Body of pancreas (tissue), 4 donors: ENCODE measurements at regions not wholly inside any gene's neighbourhood (a gene's known extent, or its start where the extent isn't known, plus 50 kb on each side); places are given as distances from the start of the nearest gene placed in this dataset.

Experiments used
- ATAC-seq: fragments of 150-250 bp; one replicate; pipeline ENCODE4 v1.9.1; 2016
- DNase-seq, 4 donors: peaks; one replicate each; pipeline ENCODE4 v3.0.0-alpha.2; 2019
- H3K27ac ChIP-seq, 4 donors: fragments of 200-600 bp; sonication (generic); 1 replicate in 3 of 4; 2 replicates in 1 of 4; pipeline versions ENCODE4 v1.5.1 to v1.6.1; 2016 to 2019; ENCODE audit warnings: mild to moderate bottlenecking in 1 of 4, mixed read lengths in 1 of 4, moderate library complexity in 1 of 4
- H3K27me3 ChIP-seq, 2 donors: fragments of 200-600 bp; sonication (generic); one replicate each; pipeline ENCODE4 v1.6.0; 2016; ENCODE audit warnings: mild to moderate bottlenecking in 1 of 2
- H3K36me3 ChIP-seq, 2 donors: fragments of 200-600 bp; sonication (generic); replicated peaks in 1 of 2; 2 replicates each; pipeline ENCODE4 v1.5.1; 2016; ENCODE audit warnings: low read depth in 2 of 2; ENCODE audit not compliant: insufficient read depth in 1 of 2
- H3K4me1 ChIP-seq: fragments of 200-600 bp; sonication (generic); one replicate; pipeline ENCODE4 v1.6.0; 2016
- H3K4me3 ChIP-seq, 2 donors: fragments of 200-600 bp; sonication (generic); 1 replicate in 1 of 2; 2 replicates in 1 of 2; pipeline ENCODE4 v1.5.1; 2016 to 2019
- H3K9me3 ChIP-seq, 3 donors: fragments of 200-600 bp; sonication (generic); 1 replicate in 2 of 3; 2 replicates in 1 of 3; pipeline ENCODE4 v1.5.1; 2016
- CTCF ChIP-seq, 7 experiments: fragments of 450-650 bp in 4 of 7; fragments of 200-600 bp in 3 of 7; sonication (generic) in 3 of 7; IDR thresholded peaks; one replicate each; pipeline ENCODE4 v1.5.1; 2016 to 2019; ENCODE audit warnings: antibody characterized with exemption in 7 of 7
- POLR2A ChIP-seq, 3 donors: fragments of 450-650 bp; IDR thresholded peaks; one replicate each; pipeline ENCODE4 v1.6.1; 2016; ENCODE audit warnings: antibody characterized with exemption in 3 of 3, mild to moderate bottlenecking in 2 of 3
- WGBS, 2 donors: methylation state at CpG; one replicate each; pipeline ENCODE4 v1.1.5; 2017; 5-methylcytosine and 5-hydroxymethylcytosine counted together
- intact Hi-C: fragments of 100-400 bp; cut with DNase I; formaldehyde crosslinking; loops from one replicate; pipeline ENCODE4 v1.15.1; 2023

GRCh38 chr10:105743343-105744056, 1102.4 kb downstream of the SORCS3 start:
- ATAC-seq = peak; percentile 60
- TF ChIP-seq CTCF (IDR thresholded peaks at IDR 0.05) = no peak
- no peak for TF ChIP-seq POLR2A (IDR thresholded peaks at IDR 0.05)
- Histone ChIP-seq H3K4me3 (no peak overlapping the region), H3K9me3 (no peaks in the 10 kb centered on the region), H3K36me3 (no peaks in the 10 kb centered on the region), H3K27ac (peak overlapping the region in 3 of 4 donors; percentile 32 to 63 (median 34)), H3K27me3 (no peaks in the 10 kb centered on the region), H3K4me1 (peaks cover 17% of the 10 kb centered on the region)
- DNase-seq = peak; percentile 28 to 58 (median 42)
- intact Hi-C loops = no loop called here
- 46% methylated on average over 4 of the region's 4 CpGs for WGBS, 2 donors

- Histone ChIP-seq H3K36me3 (no peaks in the 10 kb centered on the region), H3K4me3 (no peak overlapping the region), H3K27me3 (no peaks in the 10 kb centered on the region), H3K4me1 (peaks cover 17% of the 10 kb centered on the region), H3K27ac (peak overlapping the region in 3 of 4 donors; percentile 32 to 63 (median 34)), H3K9me3 (no peaks in the 10 kb centered on the region)
- peak; percentile 43 for ATAC-seq
- TF ChIP-seq CTCF (IDR thresholded peaks at IDR 0.05) (no peak), POLR2A (IDR thresholded peaks at IDR 0.05) (no peak)
- WGBS, 2 donors = 84 to 96% methylated on average over 1 of the region's 1 CpG
- DNase-seq = no peak
- intact Hi-C loops = no loop called here
Observed at GRCh38 chr10:105742923-105743322, 1101.8 kb downstream of the SORCS3 start.

GRCh38 chr10:105742184-105742583, 1101.1 kb downstream of the SORCS3 start:
- intact Hi-C loops = no loop called here

GRCh38 chr10:105734479-105734878, 1093.4 kb downstream of the SORCS3 start:
- Histone ChIP-seq H3K9me3 (no peaks in the 10 kb centered on the region), H3K27ac (peak overlapping the region in 3 of 4 donors; percentile 44 to 76 (median 58)), H3K27me3 (no peaks in the 10 kb centered on the region), H3K36me3 (no peaks in the 10 kb centered on the region), H3K4me3 (no peak overlapping the region), H3K4me1 (peaks cover 32% of the 10 kb centered on the region)
- TF ChIP-seq CTCF (IDR thresholded peaks at IDR 0.05) (no peak), POLR2A (IDR thresholded peaks at IDR 0.05) (no peak)
- ATAC-seq (peak; percentile 37), DNase-seq (no peak)
- 39 to 46% methylated on average over 2 of the region's 2 CpGs for WGBS, 2 donors
- intact Hi-C loops = no loop called here

More at GRCh38 chr10:105742184-105742583, 1101.1 kb downstream of the SORCS3 start:
- no peaks in the 10 kb centered on the region for H3K36me3 ChIP-seq
- no peak for TF ChIP-seq POLR2A (IDR thresholded peaks at IDR 0.05)
- TF ChIP-seq CTCF (IDR thresholded peaks at IDR 0.05) = no peak
- H3K27ac ChIP-seq = peak overlapping the region; percentile 32 to 63 (median 33)
- H3K27me3 ChIP-seq = no peaks in the 10 kb centered on the region
- H3K4me3 ChIP-seq = no peak overlapping the region
- ATAC-seq (peak; percentile 89), DNase-seq (peak; percentile 59 to 76 (median 70))
- WGBS, 2 donors = 22 to 47% methylated on average over 1 of the region's 1 CpG
- no peaks in the 10 kb centered on the region for H3K9me3 ChIP-seq
- peaks cover 17% of the 10 kb centered on the region for H3K4me1 ChIP-seq

GRCh38 chr10:105733924-105734323, 1092.8 kb downstream of the SORCS3 start:
- TF ChIP-seq POLR2A (IDR thresholded peaks at IDR 0.05) (no peak), CTCF (IDR thresholded peaks at IDR 0.05) (peak in 1 of 7 experiments; percentile 15)
- ATAC-seq (peak; percentile 98), DNase-seq (peak; percentile 23 to 59 (median 50))
- Histone ChIP-seq H3K27me3 (no peaks in the 10 kb centered on the region), H3K27ac (peak overlapping the region in 3 of 4 donors; percentile 44 to 76 (median 58)), H3K9me3 (no peaks in the 10 kb centered on the region), H3K36me3 (no peaks in the 10 kb centered on the region), H3K4me3 (no peak overlapping the region), H3K4me1 (peaks cover 38% of the 10 kb centered on the region)
- intact Hi-C loops = no loop called here
